H1 (cell line): ENCODE measurements at regions not wholly inside any gene's neighbourhood (a gene's known extent, or its start where the extent isn't known, plus 50 kb on each side); places are given as distances from the start of the nearest gene placed in this dataset.

ENCODE experiments used
- CTCF ChIA-PET: fragments of 300-600 bp; sonication (Branson Sonifier 250); formaldehyde crosslinking; loops from one replicate; lab custom pipeline; 2021; ENCODE audit not compliant: partially characterized antibody; lab: Charles Lee
- POLR2A ChIA-PET: fragments of 300-600 bp; sonication (Branson Sonifier 250); formaldehyde crosslinking; loops from one replicate; lab custom pipeline; 2021; ENCODE audit warnings: inconsistent platforms; ENCODE audit not compliant: partially characterized antibody; lab: Charles Lee
- DNase-seq, 2 experiments: peaks; one replicate each; pipeline versions ENCODE4 v3.0.0 to v3.0.0-alpha.2; 2010 to 2022; ENCODE audit warnings: low spot score in 2 of 2, low read depth in 1 of 2, mixed read lengths in 1 of 2
- FAIRE-seq: peaks from 2 replicates; lab custom pipeline; 2011; peaks lifted over from hg19 to GRCh38; lab: Jason Lieb, UNC
- H2AFZ ChIP-seq: 2 replicates; pipeline ENCODE4 v1.8.1; 2012; ENCODE audit warnings: low read length, inconsistent platforms
- H2AK5ac ChIP-seq: 2 replicates; pipeline ENCODE4 v1.6.1; 2013; ENCODE audit warnings: low read depth, low read length
- H2BK120ac ChIP-seq: replicated peaks from 2 replicates; pipeline ENCODE3; 2013; ENCODE audit warnings: low read depth, low read length, inconsistent platforms
- H2BK12ac ChIP-seq: 2 replicates; pipeline ENCODE4 v1.6.1; 2013; ENCODE audit warnings: low read depth, low read length
- H2BK15ac ChIP-seq: 2 replicates; pipeline ENCODE4 v1.6.1; 2013; ENCODE audit warnings: low read length
- H2BK20ac ChIP-seq: 2 replicates; pipeline ENCODE4 v1.6.1; 2013; ENCODE audit warnings: low read length
- H2BK5ac ChIP-seq: 2 replicates; pipeline ENCODE4 v1.6.1; 2013; ENCODE audit warnings: low read depth, low read length
- H3K14ac ChIP-seq: 2 replicates; pipeline ENCODE4 v1.6.1; 2013; ENCODE audit warnings: inconsistent platforms; ENCODE audit not compliant: insufficient read length
- H3K18ac ChIP-seq: 2 replicates; pipeline ENCODE4 v1.6.1; 2013; ENCODE audit warnings: low read length; ENCODE audit errors: extremely low read depth
- H3K23ac ChIP-seq: 2 replicates; pipeline ENCODE4 v1.6.1; 2013; ENCODE audit warnings: inconsistent platforms; ENCODE audit not compliant: insufficient read length
- H3K23me2 ChIP-seq: 2 replicates; pipeline ENCODE4 v1.6.1; 2013; ENCODE audit warnings: low read depth, low read length
- H3K27ac ChIP-seq: 2 replicates; pipeline ENCODE4 v1.6.1; 2011; ENCODE audit warnings: low read depth, low read length, inconsistent platforms
- H3K27me3 ChIP-seq, 4 experiments: replicated peaks in 1 of 4; 1 replicate in 1 of 4; 2 replicates in 3 of 4; pipeline versions ENCODE4 v1.6.1 to v1.8.1; 2011 to 2013; ENCODE audit warnings: low read length in 3 of 4, mild to moderate bottlenecking in 3 of 4, inconsistent platforms in 2 of 4, mixed read lengths in 2 of 4, moderate library complexity in 1 of 4; ENCODE audit not compliant: control insufficient read depth in 3 of 4, insufficient read depth in 3 of 4; ENCODE audit errors: extremely low read depth in 1 of 4
- H3K36me3 ChIP-seq, 4 experiments: 2 replicates each; pipeline versions ENCODE4 v1.6.1 to v1.8.1; 2011 to 2013; ENCODE audit warnings: mild to moderate bottlenecking in 4 of 4, low read length in 3 of 4, moderate library complexity in 2 of 4, control low read depth in 1 of 4, inconsistent platforms in 1 of 4; ENCODE audit not compliant: insufficient read depth in 4 of 4, control insufficient read depth in 2 of 4
- H3K4ac ChIP-seq: replicated peaks from 2 replicates; pipeline ENCODE3; 2013; ENCODE audit warnings: low read length, low read depth, mixed read lengths, inconsistent platforms; ENCODE audit not compliant: insufficient read length
- H3K4me1 ChIP-seq, 4 experiments: replicated peaks in 1 of 4; 1 replicate in 1 of 4; 2 replicates in 3 of 4; pipeline versions ENCODE4 v1.6.1 to v1.8.1; 2011 to 2013; ENCODE audit warnings: low read length in 3 of 4, inconsistent platforms in 2 of 4, mixed read lengths in 1 of 4; ENCODE audit not compliant: insufficient read depth in 4 of 4, control insufficient read depth in 3 of 4
- H3K4me2 ChIP-seq, 2 experiments: 2 replicates each; pipeline versions ENCODE4 v1.6.1 to v1.8.1; 2011 to 2013; ENCODE audit warnings: low read depth in 2 of 2, low read length in 2 of 2, control low read depth in 1 of 2, inconsistent platforms in 1 of 2, mild to moderate bottlenecking in 1 of 2; ENCODE audit not compliant: insufficient read depth in 1 of 2
- H3K4me3 ChIP-seq, 4 experiments: fragments of 200-600, 300-600 bp in 1 of 4; sonication (generic), shearing (Covaris generic), sonication (Bioruptor Twin) in 1 of 4; 2 replicates each; pipeline versions ENCODE4 v1.5.1 to v1.8.1; 2011 to 2016; ENCODE audit warnings: low read length in 4 of 4, low read depth in 3 of 4, control low read depth in 2 of 4, inconsistent platforms in 2 of 4, mild to moderate bottlenecking in 2 of 4, mixed read lengths in 1 of 4, moderate library complexity in 1 of 4; ENCODE audit not compliant: insufficient read depth in 2 of 4; ENCODE audit errors: extremely low read depth in 1 of 4
- H3K56ac ChIP-seq: replicated peaks from 2 replicates; pipeline ENCODE3; 2013; ENCODE audit warnings: low read depth, mild to moderate bottlenecking, mixed read lengths, low read length, inconsistent platforms; ENCODE audit not compliant: insufficient read length
- H3K79me1 ChIP-seq: 2 replicates; pipeline ENCODE4 v1.6.1; 2013; ENCODE audit warnings: low read depth, low read length, control low read depth
- H3K79me2 ChIP-seq, 2 experiments: 2 replicates each; pipeline versions ENCODE4 v1.6.1 to v1.8.1; 2012 to 2013; ENCODE audit warnings: low read length in 2 of 2, mild to moderate bottlenecking in 2 of 2, inconsistent platforms in 1 of 2; ENCODE audit not compliant: insufficient read depth in 2 of 2, control insufficient read depth in 1 of 2
- H3K9ac ChIP-seq, 4 experiments: replicated peaks in 1 of 4; 1 replicate in 1 of 4; 2 replicates in 3 of 4; pipeline versions ENCODE4 v1.6.1 to v1.8.1; 2011 to 2013; ENCODE audit warnings: low read depth in 3 of 4, low read length in 3 of 4, control low read depth in 2 of 4, mild to moderate bottlenecking in 2 of 4, moderate library complexity in 2 of 4, inconsistent platforms in 1 of 4; ENCODE audit errors: extremely low read depth in 1 of 4
- H3K9me3 ChIP-seq, 2 experiments: 2 replicates each; pipeline versions ENCODE4 v1.6.1 to v1.8.1; 2012 to 2013; ENCODE audit warnings: mild to moderate bottlenecking in 2 of 2, moderate library complexity in 2 of 2, control low read depth in 1 of 2, inconsistent platforms in 1 of 2, low read depth in 1 of 2, low read length in 1 of 2, mixed read lengths in 1 of 2; ENCODE audit not compliant: insufficient read depth in 2 of 2
- H4K20me1 ChIP-seq, 2 experiments: replicated peaks in 1 of 2; 2 replicates each; pipeline versions ENCODE3 to v1.8.1; 2011 to 2013; ENCODE audit warnings: inconsistent platforms in 2 of 2, low read length in 2 of 2, mild to moderate bottlenecking in 1 of 2; ENCODE audit not compliant: insufficient read depth in 2 of 2, control insufficient read depth in 1 of 2
- H4K5ac ChIP-seq: 2 replicates; pipeline ENCODE4 v1.6.1; 2013; ENCODE audit warnings: low read length, low read depth, mixed read lengths, inconsistent platforms; ENCODE audit not compliant: insufficient read length
- H4K8ac ChIP-seq: 2 replicates; pipeline ENCODE4 v1.8.0; 2013; ENCODE audit warnings: mild to moderate bottlenecking, moderate library complexity, low read length, inconsistent platforms; ENCODE audit not compliant: insufficient read depth; ENCODE audit errors: extremely low read depth
- H4K91ac ChIP-seq: replicated peaks from 2 replicates; pipeline ENCODE3; 2013; ENCODE audit warnings: low read length, mixed read lengths, inconsistent platforms; ENCODE audit not compliant: insufficient read length
- POLR2A ChIP-seq, 2 experiments: IDR thresholded peaks; 1 replicate in 1 of 2; 2 replicates in 1 of 2; pipeline ENCODE4 v1.6.1; 2011; ENCODE audit warnings: low read depth in 2 of 2, low read length in 2 of 2, mild to moderate bottlenecking in 2 of 2; ENCODE audit errors: control extremely low read depth in 1 of 2
- WGBS, 2 experiments: shearing (Covaris generic) in 1 of 2; methylation state at CpG; one replicate each; pipeline versions ENCODE4 v1.1.6 to v1.1.7; 2013 to 2015; ENCODE audit warnings: low lambda C conversion rate in 2 of 2, mixed read lengths in 2 of 2, inconsistent platforms in 1 of 2, low coverage in 1 of 2, missing lambda C conversion rate in 1 of 2; ENCODE audit not compliant: insufficient replicate concordance in 2 of 2, insufficient coverage in 1 of 2, insufficient read length in 1 of 2; ENCODE audit errors: extremely low coverage in 1 of 2, missing lambda C conversion rate in 1 of 2; 5-methylcytosine and 5-hydroxymethylcytosine counted together

GRCh38 chr4:102168580-102168979 is 176.7 kb downstream of the SLC39A8 start:
- WGBS, 2 experiments: 91% methylated on average over 4 of the region's 4 CpGs; no CpG with 5 or more reads in 1 of the 2 experiments
- Histone ChIP-seq H3K27me3 (no peaks in the 10 kb centered on the region), H4K8ac (no peak overlapping the region), H3K36me3 (no peaks in the 10 kb centered on the region), H3K79me1 (no peaks in the 10 kb centered on the region), H4K20me1 (no peaks in the 10 kb centered on the region), H3K23ac (no peak overlapping the region), H3K4me1 (peaks cover 0 to 2% (median 0%) of the 10 kb centered on the region in 4 experiments; a peak in 1 of 7 replicates), H3K56ac (no peak overlapping the region), H3K4me2 (no peak overlapping the region), H2AK5ac (no peak overlapping the region), H2BK5ac (no peak overlapping the region), H2BK20ac (no peak overlapping the region), H3K4ac (no peak overlapping the region), H2BK120ac (no peak overlapping the region), H3K18ac (no peak overlapping the region), H3K14ac (no peak overlapping the region), H4K5ac (no peak overlapping the region), H3K9ac (no peak overlapping the region), H3K9me3 (no peaks in the 10 kb centered on the region), H3K79me2 (no peaks in the 10 kb centered on the region), H3K27ac (no peak overlapping the region), H4K91ac (no peak overlapping the region), H3K23me2 (no peaks in the 10 kb centered on the region), H2AFZ (no peak overlapping the region), H2BK12ac (no peak overlapping the region), H2BK15ac (no peak overlapping the region), H3K4me3 (no peak overlapping the region)
- FAIRE-seq: no peak
- no peak for DNase-seq
- CTCF ChIA-PET: interaction anchor here (0.7 kb wide), 1 partner anchor 10 kb away, joined by 3 read pairs; no protein-coding TSS in a partner anchor
- POLR2A ChIA-PET: no interaction called here
- no peak for TF ChIP-seq POLR2A (IDR thresholded peaks at IDR 0.05; ENCODE audit: control extremely low read depth in 1 of 2, low read depth in 2 of 2, low read length in 2 of 2)
